HG02678 (cell line): ENCODE measurements at regions not wholly inside any gene's neighbourhood (a gene's known extent, or its start where the extent isn't known, plus 50 kb on each side); places are given as distances from the start of the nearest gene placed in this dataset.

Experiments used
- ATAC-seq: cut with Tn5 transposase; IDR thresholded peaks from one replicate; pipeline ENCODE4 v1.9.1; 2021; ENCODE audit warnings: mild to moderate bottlenecking, moderate library complexity; ENCODE audit not compliant: unreplicated experiment

DNA sequence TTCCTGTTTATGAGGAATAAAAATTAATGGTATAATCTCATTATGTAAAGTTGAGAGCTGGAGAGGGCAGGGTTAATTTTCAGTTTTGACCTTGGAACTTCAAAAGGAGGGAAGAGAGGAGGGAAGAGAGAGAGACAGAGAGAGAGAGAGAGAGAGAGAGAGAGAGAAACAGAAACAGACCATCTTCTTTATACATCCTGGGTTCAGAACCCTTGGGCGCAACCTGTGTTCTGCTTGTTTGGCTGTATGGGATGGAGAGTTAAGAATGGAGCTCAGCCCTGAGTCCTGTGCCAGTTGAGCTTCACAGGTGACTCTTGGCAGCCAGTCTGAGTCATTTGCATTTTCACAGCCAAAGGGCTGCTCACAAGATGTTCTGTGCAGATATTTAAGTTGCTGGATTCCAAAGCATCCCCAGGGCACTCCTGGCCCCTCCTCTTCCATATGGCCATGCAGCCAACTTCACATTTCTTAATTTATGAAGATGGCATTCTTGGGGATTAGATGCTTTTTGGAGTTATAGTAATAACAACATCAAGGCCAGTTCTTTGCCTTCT is 143.5 kb downstream of the CARTPT start:
- ATAC-seq: no peak

DNA sequence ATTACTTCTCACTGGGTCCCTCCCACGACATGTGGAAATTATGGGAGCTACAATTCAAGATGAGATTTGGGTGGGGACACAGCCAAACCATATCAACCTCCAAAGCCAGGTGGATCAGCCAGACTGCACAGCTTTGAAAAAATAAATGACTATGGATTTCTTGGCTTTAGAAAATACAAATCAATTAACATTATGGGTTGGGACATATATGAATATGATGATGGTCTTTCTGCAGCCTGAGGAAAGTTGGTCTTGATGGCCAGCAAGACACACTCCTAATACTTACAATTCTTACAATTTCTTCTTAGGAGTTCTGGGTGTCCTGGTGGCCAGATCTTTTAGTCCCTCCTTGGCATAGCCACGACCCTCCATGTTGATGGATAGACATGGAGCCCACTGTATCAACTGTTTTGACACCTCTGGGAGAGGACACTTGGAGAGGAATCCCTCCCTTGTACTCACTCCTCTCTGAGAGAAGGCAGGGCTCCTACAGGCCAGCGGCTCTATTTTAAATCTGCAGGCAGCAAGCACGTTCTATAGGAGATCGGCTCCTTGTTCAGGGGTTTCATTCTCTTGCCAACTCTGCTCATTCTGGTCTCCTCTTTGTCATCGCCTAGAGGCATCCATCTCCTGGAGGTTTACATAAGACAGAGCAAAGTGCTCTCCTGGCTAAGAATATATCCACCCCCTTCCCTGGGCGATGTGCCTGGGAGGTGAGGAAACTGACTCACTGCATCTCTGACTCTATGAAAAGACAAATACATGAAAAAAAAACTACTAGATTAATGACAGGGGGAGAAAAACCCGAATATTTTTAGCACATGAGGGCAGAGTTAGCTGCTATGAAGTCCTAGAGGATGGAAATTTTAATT is 145.9 kb downstream of the CARTPT start:
- ATAC-seq: no peak

DNA sequence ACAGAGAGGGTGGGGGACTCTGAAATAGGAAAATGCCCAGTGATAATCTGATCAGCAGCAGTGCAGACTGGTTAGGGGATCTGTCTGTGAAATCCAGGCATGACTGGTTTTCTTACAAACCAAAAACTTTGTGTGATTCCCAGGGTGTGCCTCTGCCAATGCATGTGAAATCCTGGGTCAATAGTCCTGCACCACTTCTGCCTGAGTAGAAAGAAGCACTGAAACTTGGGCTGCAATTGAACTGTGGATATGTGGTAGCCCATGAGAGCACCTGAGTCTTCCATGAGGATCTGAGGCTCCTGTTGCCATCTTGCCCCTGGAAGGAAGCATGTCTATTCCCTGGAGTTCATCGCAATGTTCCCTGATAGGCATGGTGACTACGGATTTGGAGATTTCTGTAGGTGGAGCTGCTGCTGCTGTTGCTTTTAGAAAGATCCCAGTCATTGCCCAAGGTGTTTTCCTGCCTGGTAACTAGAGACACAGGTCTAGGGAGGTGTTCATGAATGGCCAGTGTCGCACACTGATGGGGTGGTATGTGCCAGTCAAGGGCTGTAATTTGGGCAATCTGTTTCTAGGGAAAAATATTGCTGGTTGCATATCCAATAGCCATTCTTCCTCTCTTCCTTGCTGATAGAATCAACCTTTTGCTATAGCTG is 146.7 kb downstream of the CARTPT start:
- ATAC-seq: no peak

DNA sequence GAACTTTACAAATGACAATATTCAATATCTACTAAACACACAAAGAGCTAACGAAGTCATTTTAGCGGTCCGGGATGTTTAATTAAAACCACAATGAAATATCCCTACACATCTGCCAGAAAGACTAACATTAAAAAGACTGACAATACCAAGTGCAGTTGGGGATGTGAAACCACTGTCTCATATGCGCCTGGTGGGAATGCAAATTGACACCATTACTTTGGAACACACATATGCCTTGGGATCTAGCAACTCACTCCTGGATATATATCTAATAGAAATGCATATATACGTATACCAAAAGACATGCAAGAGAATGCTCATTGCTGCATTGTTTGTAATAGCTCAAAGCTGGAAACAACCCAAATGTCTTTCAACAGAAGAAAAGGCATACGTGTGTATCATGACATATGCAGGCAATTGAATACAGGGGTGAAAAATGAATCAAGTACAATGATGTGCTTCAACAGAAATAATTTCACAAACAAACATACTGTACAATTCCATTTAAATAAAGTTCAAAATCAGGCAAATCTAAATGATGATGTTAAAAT is 153.3 kb downstream of the CARTPT start:
- ATAC-seq: no peak

DNA sequence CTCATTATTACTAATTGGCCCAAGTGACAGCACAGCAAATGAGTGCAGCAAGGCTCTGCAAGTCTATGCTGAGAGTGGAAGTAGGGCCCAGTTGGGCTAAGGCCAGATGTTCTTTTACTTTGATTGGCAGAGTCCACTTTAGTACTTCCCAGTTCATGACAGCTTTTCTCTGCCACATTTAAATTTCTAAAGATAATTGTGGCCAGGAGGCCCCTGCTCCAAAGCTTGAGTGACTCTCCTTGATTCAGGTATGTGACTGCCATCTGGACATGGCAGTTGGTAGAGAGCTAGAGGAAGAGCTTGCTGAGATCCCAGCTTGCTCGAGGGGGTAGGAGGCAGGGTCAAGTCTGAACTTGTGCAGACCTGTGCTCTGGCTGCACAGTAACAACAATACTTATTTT is 154.1 kb downstream of the CARTPT start:
- ATAC-seq: no peak

DNA sequence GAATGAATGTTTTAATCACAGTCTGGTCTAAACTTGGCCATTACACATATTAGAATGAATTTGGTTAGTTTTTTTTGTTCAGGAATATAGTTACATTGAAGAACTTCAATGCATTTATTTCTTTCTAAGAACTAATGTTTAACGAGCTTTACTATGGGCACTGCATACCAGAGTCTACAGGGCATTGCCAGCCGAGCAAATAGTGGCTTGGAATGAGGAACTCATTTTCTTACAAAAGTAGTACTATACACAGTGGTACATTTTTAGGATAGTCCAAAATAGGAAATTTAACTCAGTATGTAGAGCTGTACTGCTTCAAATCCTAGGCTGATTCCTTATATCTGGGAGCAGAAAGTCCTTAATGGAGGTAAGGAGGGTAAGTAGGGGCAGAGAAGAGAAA is 155.4 kb downstream of the CARTPT start:
- no peak for ATAC-seq

DNA sequence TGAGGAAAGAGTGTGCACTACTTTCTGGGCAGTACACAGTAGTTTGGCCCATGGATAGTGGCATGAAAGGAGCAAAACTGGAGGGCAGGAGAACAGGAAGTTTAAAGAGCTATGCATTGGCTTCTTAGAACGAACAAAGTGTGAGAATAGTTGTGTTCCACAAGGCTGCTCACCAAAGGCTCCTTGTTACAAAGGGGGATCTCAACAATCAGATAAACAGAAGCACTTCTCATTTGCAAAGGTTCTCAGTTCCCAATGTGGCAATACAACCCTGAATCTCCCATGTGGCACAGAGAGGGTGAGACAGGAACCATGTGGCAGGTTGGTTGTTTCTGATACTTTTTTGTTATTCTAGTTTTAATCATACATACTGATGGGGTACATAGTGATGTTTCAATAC is 158.4 kb downstream of the CARTPT start:
- no peak for ATAC-seq

DNA sequence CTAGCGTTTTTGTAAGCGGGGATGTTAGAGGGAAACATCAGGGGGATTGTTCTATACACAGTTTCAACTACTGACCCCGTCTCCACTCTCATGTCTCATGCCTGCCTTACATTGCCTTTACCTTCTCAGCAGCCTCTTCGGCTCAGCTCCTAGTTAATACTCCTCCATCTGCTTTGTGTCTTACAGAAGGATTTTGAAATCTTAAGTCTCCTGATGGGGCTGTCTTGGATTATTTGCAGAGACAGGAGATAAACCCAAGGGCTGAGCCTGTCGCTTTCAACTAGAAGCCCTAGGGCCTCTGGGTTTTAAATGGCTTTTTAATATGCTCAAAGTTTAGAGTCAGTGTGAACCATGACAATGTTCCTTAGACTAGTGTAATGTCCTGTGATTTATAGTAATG is 161.5 kb downstream of the CARTPT start:
- no peak for ATAC-seq

DNA sequence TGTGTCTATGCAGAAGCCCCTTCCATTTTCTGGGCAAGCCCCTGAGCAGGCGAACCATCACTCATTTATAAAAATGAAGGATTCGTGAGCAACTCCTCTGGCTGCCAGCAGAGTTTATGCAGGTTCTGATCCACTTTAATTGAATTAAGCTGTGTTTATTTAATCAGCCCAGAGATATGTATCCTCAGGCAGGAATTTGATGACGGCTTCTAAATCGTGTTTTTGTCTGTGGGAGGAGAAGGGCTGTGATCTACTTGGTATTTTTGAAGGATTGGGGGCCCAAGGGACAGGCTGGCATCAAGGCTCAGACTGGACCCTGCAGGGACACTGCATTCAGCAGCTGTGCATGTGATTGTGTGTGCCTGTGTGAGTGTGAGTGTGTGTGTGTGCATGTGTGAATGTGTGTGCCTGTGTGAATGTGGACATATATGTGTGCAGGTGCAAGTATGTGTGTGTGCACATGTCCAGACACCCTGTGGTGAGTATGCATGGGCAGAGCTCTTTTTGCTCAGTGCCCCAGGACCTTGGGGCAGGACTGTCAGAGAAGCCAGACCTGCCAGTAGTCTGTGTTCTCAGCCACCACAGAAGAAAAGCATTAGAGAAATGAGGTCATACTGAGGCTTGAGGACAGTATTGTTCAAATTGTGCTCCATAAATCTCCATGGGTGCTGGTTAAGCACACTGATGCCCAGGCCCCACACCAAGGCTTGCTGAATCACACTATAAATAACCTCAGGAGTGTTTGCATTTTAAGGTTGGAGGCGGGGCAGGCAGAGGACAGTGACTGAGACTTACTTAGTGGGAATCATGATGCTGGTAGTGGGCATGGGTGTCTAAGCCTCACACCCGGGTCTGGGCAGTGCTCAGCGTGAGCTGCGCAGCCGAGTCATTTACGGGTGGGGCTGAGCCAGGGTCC is 164.0 kb downstream of the CARTPT start:
- no peak for ATAC-seq

DNA sequence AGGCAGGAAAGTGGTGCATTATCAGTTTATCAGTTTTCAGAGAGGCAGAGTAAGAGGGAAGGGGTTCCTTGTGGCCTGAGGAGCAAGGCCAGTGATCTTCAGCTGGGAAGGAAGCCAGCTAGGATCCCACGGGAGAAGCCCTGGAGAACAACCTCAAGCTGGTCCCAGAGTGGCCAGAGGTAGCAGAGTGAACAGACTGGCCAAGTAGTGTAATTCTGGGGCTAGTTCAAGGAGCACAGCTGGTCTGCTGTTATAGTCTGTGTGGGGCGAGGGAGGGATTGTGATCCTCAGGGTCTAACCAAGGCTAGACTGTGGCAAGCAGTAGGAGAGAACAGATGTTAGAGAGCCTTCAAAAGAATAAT is 164.6 kb downstream of the CARTPT start:
- ATAC-seq: no peak

DNA sequence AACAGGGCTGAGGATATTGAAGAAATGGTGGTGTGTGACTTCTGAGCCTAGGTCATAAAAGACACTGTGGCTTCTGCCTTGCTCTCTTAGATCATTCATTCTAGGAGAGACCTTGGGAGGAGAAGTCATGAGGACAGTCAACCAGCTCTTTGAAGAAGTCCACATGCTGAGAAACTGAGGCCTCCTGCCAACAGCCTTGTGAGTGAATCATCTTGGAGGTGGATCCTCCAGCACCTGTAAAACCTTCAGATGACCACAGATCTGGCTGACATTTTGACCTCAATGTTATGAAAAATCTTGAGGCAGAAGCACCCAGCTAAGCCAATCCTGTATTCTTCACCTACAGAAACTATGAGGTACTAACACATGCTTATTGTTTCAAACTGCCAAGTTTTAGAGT is 165.9 kb downstream of the CARTPT start:
- no peak for ATAC-seq

DNA sequence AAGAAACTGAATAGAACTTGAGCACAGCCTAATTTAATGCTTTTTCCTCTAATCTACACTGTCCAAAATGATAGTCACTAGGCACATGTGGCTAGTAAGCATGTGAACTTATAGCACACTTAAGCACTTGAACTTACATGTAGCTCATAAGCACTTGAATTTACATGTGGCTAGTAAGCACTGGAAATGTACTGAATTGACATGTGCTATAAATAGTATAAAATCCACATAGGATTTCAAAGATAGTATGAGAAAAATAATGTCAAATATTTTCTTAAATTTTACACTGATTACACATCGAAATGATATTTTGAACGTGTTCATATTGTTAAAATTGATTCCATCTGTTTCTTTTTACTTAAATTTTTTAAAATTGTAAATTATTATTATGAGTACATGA is 167.3 kb downstream of the CARTPT start:
- no peak for ATAC-seq

DNA sequence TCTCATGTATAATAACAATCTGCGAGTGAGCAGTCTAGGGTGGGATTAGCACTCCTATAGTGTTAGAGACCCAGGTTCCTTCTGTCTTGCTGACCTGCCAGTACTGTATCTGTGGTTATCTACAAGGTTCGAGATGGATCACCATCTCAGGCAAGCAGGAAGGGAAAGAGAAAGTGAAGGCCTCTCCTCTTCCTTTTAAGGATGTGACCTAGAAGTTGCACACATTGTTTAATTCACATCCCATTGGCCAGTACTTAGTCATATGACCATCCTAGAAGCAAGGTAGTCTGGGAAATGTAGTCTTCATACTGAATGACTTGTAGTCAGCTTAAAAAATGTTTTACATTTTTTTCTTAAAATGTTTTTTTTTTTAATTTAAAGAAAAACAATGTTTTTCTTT is 168.6 kb downstream of the CARTPT start:
- peak; percentile 94 for ATAC-seq

DNA sequence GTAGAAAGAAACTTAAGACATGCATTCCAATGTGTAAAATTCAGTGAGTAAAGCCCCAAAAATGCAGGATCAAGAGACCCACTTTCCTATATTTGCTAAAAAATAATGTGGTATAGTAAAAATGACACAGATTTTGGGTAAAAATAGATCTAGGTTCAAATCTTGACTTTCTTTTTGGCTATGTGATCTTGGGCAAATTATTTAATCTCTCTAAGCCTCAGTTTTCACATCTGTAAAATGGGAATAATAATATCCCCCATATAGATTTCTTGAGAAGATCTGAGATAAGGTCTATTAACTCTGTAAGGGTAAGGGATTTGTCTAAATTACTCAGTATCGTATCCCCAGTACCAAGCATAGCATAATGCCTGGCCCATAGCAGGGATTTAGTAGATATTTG is 172.3 kb downstream of the CARTPT start:
- ATAC-seq: no peak

DNA sequence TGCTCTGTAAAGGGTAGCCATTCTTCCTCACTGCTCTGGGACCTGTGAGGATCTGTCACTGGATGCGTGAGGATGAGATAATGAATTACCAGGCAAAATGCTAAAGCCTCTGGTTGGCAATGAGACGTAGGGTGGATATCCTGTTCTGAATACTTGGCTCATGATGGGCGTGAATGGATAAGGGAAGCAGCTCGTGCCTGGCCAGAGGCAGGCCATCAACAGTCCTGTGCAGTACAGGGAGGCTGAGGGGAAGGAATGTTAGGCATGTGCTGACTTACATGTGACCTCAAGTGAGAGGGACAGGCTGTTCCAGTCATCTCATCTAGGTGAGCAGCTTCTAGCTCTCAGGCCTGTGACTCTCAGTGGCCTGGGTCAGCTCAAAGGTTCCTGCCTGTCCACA is 172.8 kb downstream of the CARTPT start:
- no peak for ATAC-seq

DNA sequence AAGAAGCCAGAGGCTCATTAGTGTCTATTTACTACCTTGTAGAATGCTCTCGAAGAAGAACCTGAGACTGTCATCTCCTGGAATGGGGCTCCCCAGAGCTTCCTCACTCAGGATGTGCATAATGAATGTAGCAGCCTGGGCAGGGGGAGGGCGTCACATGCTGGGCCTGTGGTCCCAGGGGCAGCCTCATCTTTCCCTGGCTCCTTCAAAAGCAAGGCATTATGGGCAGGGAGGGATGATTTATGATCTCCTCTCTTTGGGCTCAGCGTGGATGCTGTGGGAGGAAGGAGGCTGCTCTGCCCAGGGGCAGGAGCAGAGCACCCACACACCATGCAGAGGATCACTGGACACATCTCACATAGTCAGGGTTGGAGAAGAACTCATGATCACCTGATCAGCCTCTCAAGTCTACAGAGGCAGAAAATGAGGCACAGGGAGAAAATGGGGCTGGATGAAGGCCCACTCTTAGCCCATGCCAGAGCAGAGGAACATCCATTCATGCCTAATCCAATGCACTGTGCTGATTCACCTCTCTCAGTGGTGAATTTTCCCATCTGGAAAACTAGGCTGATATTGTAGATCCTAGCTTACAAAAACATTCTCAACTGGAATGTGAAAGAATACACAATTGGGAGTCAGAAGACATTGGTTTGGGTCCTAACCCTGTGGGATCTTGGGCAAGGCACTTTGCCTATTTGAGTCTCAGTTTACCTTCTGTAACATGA is 173.7 kb downstream of the CARTPT start:
- ATAC-seq: no peak

DNA sequence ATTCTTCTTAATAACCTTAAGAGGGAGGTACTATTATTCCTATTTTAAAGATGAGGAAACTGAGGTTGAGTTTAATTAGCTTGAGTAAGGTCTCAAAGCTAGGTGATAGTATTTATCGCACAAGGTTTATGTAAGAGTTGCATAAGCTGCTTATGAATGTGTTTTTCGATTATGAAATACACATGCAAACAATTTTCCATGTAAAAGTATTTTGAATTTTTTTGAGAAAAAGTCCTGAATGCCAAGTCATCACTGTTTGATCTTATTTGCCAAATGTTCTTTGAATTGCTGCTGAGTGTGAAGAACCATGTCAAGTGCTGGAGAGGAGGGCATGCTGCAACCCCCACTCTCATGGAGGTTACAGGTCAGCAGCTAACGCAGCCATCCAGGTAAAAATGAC is 174.4 kb downstream of the CARTPT start:
- no peak for ATAC-seq

DNA sequence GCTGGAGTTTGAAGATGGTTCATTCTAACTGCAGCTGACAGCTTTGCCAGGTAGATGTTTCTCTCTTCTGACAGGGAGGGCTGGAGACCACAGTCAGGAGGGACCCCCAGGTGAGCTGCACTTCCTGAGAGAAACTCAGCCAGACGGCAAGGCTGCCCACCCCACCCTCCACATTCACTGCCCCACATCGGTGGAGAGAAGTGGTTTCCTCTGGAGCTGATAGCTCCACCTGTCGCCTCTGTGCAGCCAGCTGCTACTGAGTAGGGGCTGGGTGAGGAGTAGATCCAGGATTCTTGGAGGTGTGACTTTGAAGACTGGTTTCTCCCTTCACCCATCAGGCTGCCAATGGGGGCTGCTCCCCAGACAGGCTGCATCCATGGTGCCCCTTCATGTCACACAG is 175.0 kb downstream of the CARTPT start:
- no peak for ATAC-seq

DNA sequence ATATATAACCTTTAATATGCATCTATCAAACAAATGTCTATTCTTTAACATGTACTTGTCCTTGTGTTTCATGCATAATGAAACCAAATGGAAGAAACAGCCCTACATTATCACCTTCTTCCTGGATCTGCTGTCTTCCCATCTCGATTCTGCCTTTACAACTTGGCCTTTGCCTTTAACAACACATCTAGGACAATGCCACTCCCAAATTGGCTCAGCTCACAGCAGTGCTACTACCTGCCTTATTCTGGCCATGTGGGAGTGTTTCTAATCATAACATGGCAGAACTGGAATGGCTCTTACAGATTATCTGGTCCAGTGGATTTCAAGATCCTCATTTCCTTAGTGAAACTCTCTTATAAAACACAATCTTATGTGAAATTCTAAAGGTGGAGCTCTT is 176.5 kb downstream of the CARTPT start:
- no peak for ATAC-seq

DNA sequence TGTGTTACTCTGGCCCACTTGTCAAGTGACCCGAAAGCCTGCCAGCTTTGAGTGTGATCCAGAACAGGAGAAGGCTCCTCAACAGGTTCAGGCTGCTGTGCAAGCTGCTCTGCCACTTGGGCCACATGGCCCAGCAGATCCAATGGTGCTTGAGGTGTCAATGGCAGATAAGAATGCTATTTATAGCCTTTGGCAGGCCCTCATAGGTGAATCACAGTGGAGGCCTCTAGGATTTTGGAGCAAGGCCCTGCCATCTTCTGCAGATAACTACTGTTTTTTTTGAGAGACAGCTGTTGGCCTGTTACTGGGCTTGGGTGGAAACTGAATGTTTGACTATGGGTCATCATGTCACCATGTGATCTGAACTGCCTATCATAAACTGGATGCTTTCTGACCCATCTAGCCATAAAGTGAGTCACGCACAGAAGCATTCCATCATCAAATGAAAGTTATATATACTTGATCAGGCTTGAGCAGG is 180.8 kb downstream of the CARTPT start:
- ATAC-seq: no peak
